ENCODE measurements at regions not wholly inside any gene's neighbourhood (a gene's known extent, or its start where the extent isn't known, plus 50 kb on each side); places are given as distances from the start of the nearest gene placed in this dataset.

GRCh38 chr17:33947762-33948161 is 307.3 kb upstream of the CCL2 start:
- TF ChIP-seq, protein P1, sequence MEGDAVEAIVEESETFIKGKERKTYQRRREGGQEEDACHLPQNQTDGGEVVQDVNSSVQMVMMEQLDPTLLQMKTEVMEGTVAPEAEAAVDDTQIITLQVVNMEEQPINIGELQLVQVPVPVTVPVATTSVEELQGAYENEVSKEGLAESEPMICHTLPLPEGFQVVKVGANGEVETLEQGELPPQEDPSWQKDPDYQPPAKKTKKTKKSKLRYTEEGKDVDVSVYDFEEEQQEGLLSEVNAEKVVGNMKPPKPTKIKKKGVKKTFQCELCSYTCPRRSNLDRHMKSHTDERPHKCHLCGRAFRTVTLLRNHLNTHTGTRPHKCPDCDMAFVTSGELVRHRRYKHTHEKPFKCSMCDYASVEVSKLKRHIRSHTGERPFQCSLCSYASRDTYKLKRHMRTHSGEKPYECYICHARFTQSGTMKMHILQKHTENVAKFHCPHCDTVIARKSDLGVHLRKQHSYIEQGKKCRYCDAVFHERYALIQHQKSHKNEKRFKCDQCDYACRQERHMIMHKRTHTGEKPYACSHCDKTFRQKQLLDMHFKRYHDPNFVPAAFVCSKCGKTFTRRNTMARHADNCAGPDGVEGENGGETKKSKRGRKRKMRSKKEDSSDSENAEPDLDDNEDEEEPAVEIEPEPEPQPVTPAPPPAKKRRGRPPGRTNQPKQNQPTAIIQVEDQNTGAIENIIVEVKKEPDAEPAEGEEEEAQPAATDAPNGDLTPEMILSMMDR (IDR thresholded peaks at IDR 0.05) = no peak
- TF ChIP-seq POLR2AphosphoS5 (IDR thresholded peaks at IDR 0.05) (no peak), POLR2A (IDR thresholded peaks at IDR 0.05) (no peak)

All from transverse colon (tissue), 4 donors.